ENCODE measurements at regions not wholly inside any gene's neighbourhood (a gene's known extent, or its start where the extent isn't known, plus 50 kb on each side); places are given as distances from the start of the nearest gene placed in this dataset.

DNA sequence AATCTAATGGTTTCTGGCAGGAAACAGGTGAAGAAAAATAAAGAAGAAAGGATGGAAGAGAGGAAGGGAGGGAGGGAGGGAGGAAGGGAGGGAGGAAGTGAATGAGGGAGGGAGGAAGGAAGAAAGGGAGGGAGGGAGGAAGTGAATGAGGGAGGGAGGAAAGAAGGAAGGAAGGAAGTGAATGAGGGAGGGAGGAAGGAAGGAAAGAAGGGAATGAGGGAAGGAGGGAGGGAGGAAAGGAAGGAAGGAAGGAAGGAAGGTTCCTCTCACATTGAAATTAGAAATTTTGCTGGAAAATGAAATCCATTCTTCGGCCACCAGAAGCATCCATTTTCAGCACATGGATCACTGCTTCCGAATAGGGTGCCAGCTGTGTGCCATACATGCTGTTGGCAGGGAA lies 62.2 kb upstream of the PELI2 start:
- H3K36me3 ChIP-seq: no peaks in the 10 kb centered on the region
- intact Hi-C loops (cut with DNase I): no loop called here
- H3K4me3 ChIP-seq (replicated peaks in 1 of 3): no peak overlapping the region
- H3K9me3 ChIP-seq: no peaks in the 10 kb centered on the region
- TF ChIP-seq CTCF (IDR thresholded peaks at IDR 0.05) (no peak), POLR2A (IDR thresholded peaks at IDR 0.05) (no peak)
- no peaks in the 10 kb centered on the region for H3K27me3 ChIP-seq
- no peak for DNase-seq
- no peaks in the 10 kb centered on the region for H3K4me1 ChIP-seq
- H3K27ac ChIP-seq: no peak overlapping the region
- WGBS, 2 donors: 45 to 76% methylated on average over 2 of the region's 2 CpGs

DNA sequence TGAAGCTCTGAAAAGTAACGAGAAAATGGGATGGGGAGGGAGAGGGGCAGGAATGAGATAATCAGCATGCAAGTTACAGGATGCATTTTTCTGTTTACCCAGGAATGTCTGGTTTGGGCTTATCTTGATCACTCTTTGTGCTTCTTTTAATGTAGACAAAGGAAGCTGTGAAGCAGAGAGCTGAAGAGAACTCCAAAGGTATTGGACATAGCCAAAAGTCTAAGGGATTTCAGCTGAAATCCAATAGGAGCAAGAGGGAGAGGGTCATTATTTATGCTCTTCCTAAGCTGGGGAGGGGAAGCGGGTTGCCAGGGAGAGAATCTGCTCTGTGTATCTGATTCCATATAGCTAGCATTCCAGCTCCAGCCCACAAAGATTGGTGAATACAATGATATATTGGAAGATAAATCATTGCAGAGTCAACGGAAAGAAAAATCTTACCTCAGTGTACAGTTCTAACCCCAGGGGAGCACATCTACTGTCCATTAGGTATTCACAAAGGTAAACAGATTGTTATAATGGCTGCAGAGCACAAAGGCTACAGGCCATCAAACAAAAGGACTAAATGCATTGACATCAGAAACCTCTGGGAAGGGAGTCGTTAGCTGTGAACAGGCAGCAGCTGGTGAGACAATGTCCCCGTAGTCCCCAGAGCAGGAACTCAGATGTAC lies 61.0 kb upstream of the PELI2 start:
- Histone ChIP-seq H3K36me3 (no peaks in the 10 kb centered on the region), H3K4me3 (replicated peaks in 1 of 3) (no peak overlapping the region), H3K4me1 (no peaks in the 10 kb centered on the region), H3K27me3 (no peaks in the 10 kb centered on the region), H3K9me3 (no peaks in the 10 kb centered on the region), H3K27ac (no peak overlapping the region)
- DNase-seq: no peak
- 74 to 83% methylated on average over 5 of the region's 5 CpGs for WGBS, 2 donors
- TF ChIP-seq POLR2A (IDR thresholded peaks at IDR 0.05): no peak
- TF ChIP-seq CTCF (IDR thresholded peaks at IDR 0.05): no peak
- intact Hi-C loops (cut with DNase I): no loop called here

DNA sequence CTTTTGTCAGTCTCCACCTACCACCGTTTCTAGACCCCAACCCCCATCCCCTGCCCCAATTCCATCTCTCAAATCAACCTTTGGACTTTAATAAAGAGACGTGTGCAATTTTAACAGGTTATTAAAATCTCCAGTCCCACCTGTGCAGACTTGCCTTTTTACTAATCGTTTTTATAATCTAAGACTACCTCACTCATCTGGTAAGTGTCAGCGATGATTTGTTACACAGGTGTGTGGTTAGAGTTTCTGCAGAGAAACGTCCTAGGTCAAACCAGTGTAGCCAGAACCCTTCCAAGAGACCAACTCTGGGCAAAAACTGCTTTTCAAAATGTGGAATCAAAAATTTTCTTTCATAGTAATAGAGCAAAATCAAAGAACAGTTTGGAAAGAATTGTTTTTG lies 60.4 kb upstream of the PELI2 start:
- no peaks in the 10 kb centered on the region for H3K36me3 ChIP-seq
- H3K9me3 ChIP-seq: no peaks in the 10 kb centered on the region
- no peak overlapping the region for H3K4me3 ChIP-seq (replicated peaks in 1 of 3)
- no peaks in the 10 kb centered on the region for H3K4me1 ChIP-seq
- H3K27ac ChIP-seq: no peak overlapping the region
- DNase-seq: no peak
- TF ChIP-seq POLR2A (IDR thresholded peaks at IDR 0.05) (no peak), CTCF (IDR thresholded peaks at IDR 0.05) (no peak)
- intact Hi-C loops (cut with DNase I): no loop called here
- H3K27me3 ChIP-seq: no peaks in the 10 kb centered on the region
- WGBS, 2 donors: 78 to 81% methylated on average over 5 of the region's 5 CpGs

- H3K9me3 ChIP-seq: no peaks in the 10 kb centered on the region
- no peaks in the 10 kb centered on the region for H3K27me3 ChIP-seq
- H3K4me1 ChIP-seq: no peaks in the 10 kb centered on the region
- DNase-seq: no peak
- H3K4me3 ChIP-seq (replicated peaks in 1 of 3): no peak overlapping the region
- H3K36me3 ChIP-seq: no peaks in the 10 kb centered on the region
- no peak for TF ChIP-seq POLR2A (IDR thresholded peaks at IDR 0.05)
- no peak for TF ChIP-seq CTCF (IDR thresholded peaks at IDR 0.05)
- no peak overlapping the region for H3K27ac ChIP-seq
- 61 to 87% methylated on average over 4 of the region's 4 CpGs for WGBS, 2 donors
- intact Hi-C loops (cut with DNase I): no loop called here
Observed at GRCh38 chr14:56059054-56059453, 59.2 kb upstream of the PELI2 start.

DNA sequence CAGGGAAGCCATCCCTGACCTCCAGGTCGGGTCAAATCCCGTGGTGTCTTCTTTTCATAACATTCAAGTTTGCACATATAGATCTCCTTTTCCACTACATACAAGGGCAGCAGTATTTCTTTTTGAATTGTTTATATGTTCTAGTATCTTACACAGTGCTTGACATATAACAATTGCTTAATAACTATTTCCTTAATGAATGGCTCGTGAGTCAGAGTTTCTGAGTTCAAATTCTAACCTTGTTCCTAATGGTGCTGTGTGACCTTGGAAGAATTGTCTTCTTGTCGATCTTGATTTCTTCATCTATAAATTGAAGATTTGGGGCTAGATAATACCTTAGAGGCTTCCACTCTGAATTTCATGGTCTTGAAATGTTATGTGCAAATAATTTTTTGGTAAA lies 57.2 kb upstream of the PELI2 start:
- WGBS, 2 donors: 73 to 74% methylated on average over 4 of the region's 4 CpGs
- intact Hi-C loops (cut with DNase I): no loop called here
- Histone ChIP-seq H3K36me3 (no peaks in the 10 kb centered on the region), H3K9me3 (no peaks in the 10 kb centered on the region), H3K4me1 (no peaks in the 10 kb centered on the region), H3K4me3 (replicated peaks in 1 of 3) (no peak overlapping the region), H3K27ac (no peak overlapping the region), H3K27me3 (no peaks in the 10 kb centered on the region)
- no peak for TF ChIP-seq POLR2A (IDR thresholded peaks at IDR 0.05)
- no peak for TF ChIP-seq CTCF (IDR thresholded peaks at IDR 0.05)
- DNase-seq: no peak

Data from thyroid gland (tissue), 4 donors.